GM18907 (cell line): ENCODE measurements at regions not wholly inside any gene's neighbourhood (a gene's known extent, or its start where the extent isn't known, plus 50 kb on each side); places are given as distances from the start of the nearest gene placed in this dataset.

Experiments
- ATAC-seq: cut with Tn5 transposase; IDR thresholded peaks from one replicate; pipeline ENCODE4 v1.9.1; 2021; ENCODE audit warnings: mild to moderate bottlenecking, moderate library complexity; ENCODE audit not compliant: unreplicated experiment

GRCh38 chr6:21842875-21843645 lies 249.5 kb downstream of the SOX4 start:
- no peak for ATAC-seq

GRCh38 chr6:21844120-21844917 lies 250.8 kb downstream of the SOX4 start:
- no peak for ATAC-seq

GRCh38 chr6:21845018-21845417 lies 251.5 kb downstream of the SOX4 start:
- no peak for ATAC-seq

GRCh38 chr6:21845439-21846140 lies 252.0 kb downstream of the SOX4 start:
- no peak for ATAC-seq

- ATAC-seq: peak; percentile 84
Measured at GRCh38 chr6:21846541-21847451, 253.2 kb downstream of the SOX4 start.

- ATAC-seq: no peak
Measured at GRCh38 chr6:21847711-21848480, 254.3 kb downstream of the SOX4 start.

GRCh38 chr6:21850691-21851090 lies 257.1 kb downstream of the SOX4 start:
- ATAC-seq: no peak

GRCh38 chr6:21855811-21856455 lies 262.4 kb downstream of the SOX4 start:
- no peak for ATAC-seq

- ATAC-seq: no peak
Measured at GRCh38 chr6:21856456-21856825, 262.9 kb downstream of the SOX4 start.

GRCh38 chr6:21856844-21857243 lies 263.3 kb downstream of the SOX4 start:
- no peak for ATAC-seq

GRCh38 chr6:21858076-21858475 lies 264.5 kb downstream of the SOX4 start:
- ATAC-seq: no peak

- ATAC-seq: no peak
Measured at GRCh38 chr6:21859193-21859735, 265.7 kb downstream of the SOX4 start.

GRCh38 chr6:21861942-21862341 lies 268.4 kb downstream of the SOX4 start:
- no peak for ATAC-seq

- ATAC-seq: no peak
Measured at GRCh38 chr6:21864206-21864605, 270.7 kb downstream of the SOX4 start.

- ATAC-seq: no peak
Measured at GRCh38 chr6:21868226-21868625, 274.7 kb downstream of the SOX4 start.

GRCh38 chr6:21869085-21869771 lies 275.7 kb downstream of the SOX4 start:
- ATAC-seq: no peak

GRCh38 chr6:21870076-21870730 lies 276.7 kb downstream of the SOX4 start:
- ATAC-seq: no peak

GRCh38 chr6:21871831-21872230 lies 278.3 kb downstream of the SOX4 start:
- ATAC-seq: no peak
